ENCODE measurements at regions not wholly inside any gene's neighbourhood (a gene's known extent, or its start where the extent isn't known, plus 50 kb on each side); places are given as distances from the start of the nearest gene placed in this dataset.

- no peak for DNase-seq
Observed at GRCh38 chr1:2866422-2867086, 65.1 kb upstream of the TTC34 start.

DNA sequence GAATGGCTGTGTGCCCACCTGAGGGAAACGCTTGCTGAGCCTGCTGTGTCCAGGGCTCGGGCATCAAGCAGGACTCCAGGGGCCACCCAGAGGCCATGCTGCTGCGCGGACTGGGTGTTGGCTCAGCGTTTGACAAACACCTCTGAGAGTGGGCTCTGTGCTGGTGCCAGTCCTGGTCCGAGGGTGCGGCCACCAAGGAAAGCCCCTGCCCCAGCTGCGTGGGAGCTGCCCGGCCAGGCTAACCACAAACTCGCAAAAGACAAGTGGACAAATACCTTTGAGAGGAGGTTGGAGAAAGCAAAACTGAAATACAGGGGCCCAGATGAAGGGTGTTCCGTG lies 65.6 kb upstream of the TTC34 start:
- no peak for DNase-seq

GRCh38 chr1:2867861-2868260 lies 66.4 kb upstream of the TTC34 start:
- DNase-seq = no peak

GRCh38 chr1:2868571-2869195 lies 67.2 kb upstream of the TTC34 start:
- no peak for DNase-seq

DNA sequence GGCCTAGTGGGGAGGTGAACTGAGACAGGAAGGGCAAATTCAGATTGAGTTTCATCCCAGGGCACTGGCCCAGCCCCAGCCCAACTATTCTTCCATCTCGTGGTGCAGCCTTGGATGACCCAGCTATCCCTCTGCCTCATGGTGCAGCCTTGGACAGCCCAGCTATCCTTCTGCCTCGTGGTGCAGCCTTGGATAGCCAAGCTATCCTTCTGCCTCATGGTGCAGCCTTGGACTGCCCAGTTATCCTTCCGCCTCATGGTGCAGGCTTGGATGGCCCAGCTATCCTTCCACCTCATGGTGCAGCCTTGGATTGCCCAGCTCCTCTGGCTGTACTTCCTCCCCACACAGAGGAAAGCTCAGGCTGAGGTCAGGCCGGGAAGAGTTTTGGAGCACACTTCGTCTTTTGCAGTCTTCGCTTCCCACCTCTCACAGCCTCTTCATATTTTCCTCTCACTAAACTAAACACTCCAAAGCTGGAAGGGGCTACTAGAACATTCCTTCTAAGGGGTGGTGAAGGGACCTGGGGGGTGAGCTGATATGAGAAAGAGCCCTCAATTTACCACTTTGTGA lies 69.8 kb upstream of the TTC34 start:
- no peak for DNase-seq

- DNase-seq = no peak
Observed at GRCh38 chr1:2874207-2874606, 72.7 kb upstream of the TTC34 start.

DNA sequence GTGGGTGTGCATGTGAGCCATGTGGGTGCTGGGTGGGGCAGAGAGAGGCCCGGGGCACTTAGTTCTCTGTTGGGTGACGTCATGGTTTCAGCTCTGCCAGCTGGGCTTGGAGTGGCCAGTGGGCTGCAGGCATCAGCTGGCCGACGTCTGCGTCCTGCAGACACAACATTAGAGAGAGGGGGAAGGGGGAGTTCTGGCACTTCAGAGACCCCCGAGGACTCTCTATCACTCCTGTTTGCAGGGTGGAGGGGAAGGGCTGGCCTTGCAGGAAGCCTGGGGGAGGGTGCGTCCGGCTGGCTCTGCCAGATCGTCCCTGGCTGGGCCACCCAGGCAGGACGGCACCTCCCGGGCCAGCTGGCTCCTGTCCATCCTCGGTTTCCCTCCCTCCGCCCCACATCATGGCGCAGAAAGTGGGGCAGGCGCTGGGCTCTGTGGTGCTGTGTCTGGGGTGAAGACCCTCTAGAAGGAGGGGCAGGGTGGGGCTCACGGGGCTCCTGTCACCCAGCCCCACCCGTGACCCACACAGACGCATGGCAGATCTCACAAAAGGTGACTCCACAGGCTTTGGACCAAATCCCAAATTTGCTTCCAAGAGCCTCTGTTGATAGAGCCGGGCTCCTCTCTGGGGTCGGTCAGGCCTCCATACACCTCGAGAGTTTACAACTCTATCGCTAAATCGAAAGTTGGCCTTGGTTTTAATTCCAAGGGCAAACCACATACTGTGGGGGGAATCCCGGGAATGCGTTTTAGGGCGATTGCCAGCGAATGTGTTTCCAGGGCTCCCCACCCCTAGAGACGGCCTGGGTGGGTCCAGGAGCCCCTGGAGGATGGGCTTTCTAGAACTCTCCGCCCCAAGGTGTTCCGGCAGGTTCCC lies 73.4 kb upstream of the TTC34 start:
- DNase-seq = no peak

GRCh38 chr1:2875707-2876561 lies 74.4 kb upstream of the TTC34 start:
- DNase-seq = no peak

DNA sequence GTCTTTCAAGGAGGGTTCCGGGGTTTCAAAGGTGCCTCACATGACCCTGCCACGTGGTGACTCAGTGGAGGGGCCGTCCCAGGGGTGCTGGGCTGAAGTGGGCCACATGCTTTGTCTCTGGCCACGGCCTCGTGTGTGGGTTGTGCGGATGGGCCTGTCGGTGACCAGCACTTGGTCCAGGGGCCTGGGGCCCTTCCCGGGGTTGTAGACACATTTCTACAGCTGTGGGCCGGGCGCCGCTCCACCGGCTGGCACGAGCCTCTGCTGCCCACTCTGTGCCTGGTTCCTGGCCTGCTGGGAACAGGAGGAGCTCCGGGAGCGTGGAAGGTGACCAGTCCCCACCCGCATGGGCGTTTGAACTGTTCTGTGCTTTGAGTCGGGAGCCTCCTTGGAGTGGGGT lies 75.4 kb upstream of the TTC34 start:
- no peak for DNase-seq

DNA sequence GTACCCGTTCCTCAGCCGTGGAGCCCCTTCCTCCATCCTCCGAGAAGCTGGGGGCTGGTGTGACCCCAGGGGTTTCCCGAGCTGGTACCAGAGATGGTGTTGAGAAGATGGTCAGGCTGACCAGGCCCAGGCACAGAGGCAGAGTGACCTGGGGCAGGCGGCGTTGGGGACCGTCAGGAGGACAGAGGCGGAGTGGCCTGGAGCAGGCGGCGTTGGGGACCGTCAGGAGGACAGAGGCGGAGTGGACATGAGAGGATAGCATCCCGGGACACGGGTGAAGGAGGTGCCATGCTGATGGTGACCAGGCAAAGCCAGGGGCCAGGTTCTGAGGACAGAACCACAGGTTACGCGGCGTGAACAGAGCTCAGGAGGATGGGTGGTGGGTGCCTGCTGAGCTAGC lies 75.9 kb upstream of the TTC34 start:
- DNase-seq = no peak

DNA sequence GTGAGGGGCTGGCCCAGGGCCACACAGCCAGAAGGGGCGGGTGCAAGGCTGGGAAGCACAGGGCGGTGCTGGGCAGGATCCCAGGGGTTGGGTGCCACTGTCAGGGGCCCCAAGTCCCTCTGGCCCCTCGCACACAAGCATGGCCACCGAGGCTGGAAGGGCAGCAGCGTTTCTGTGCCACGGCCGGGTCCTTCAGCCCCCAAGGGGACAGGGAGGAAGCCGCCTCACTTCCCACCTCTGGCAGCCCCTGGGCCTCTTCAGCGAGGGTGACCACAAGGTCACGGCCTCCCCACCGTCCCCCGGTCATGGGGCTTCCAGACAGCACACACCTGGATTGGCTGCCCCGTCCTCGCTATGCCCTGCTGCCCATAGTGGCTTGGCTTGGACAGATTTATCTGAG lies 77.1 kb upstream of the TTC34 start:
- no peak for DNase-seq

- no peak for DNase-seq
Observed at GRCh38 chr1:2879026-2879425, 77.5 kb upstream of the TTC34 start.

DNA sequence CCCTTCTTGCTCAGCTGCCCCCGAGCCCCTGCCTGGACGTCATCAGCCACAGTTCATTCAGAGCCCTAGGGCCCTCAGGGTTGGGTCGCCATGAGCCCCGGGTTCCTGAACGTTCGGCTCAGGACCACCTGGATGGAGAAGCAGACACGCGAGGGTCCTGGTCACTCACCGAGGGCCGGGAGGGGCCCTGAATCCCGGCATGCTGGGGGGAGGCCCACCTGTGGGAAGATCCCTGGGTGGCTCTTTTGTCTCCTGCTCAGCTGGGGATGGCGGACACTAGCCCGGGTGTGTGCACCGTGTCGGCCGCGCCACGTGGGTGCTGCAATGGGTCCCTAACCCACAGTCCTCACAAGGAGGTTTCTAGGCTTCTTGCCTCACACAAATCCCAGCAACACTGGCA lies 78.1 kb upstream of the TTC34 start:
- DNase-seq = no peak

- no peak for DNase-seq
Observed at GRCh38 chr1:2880086-2880485, 78.6 kb upstream of the TTC34 start.

DNA sequence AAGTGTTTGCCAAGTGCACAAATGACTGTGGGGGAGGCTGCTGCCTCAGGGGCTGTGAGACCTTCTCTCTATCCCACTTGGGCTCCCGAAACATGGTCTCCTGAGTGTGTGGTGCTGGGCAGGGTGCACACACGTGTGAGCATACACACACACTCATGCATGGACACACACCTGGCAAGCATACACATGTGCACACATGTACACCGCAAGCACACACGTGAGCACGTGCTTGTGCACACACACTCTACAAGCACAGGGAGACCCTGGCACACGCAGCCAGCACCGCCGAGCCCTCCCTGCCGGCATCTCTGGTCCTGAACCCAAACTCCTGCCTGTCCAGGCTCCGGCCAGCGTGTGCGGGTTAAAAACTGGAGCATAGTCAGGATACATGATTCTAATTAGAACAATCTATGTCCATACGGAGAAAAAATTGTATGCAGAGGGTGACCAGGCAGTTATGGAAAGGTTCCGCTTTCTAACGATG lies 79.4 kb upstream of the TTC34 start:
- DNase-seq = no peak

DNA sequence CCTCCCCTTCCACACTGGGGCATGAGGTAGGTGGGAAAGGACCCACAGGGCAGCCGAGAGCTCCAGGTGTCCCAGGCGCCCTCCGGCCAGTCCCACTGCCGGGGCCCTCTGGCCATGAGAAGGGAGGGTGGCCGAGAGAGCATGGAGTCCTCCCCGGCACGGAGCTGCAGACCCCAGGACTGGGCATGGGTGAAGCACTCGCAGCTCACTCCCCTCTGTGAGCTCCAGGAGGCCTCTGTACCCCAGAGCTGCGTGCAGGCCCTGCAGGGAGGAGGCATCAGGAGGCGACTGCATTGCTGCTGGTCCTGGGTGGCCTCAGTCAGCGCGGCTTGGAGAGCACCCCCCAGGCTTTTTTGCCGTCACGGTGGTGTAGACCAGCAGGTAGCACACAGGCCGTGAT lies 80.1 kb upstream of the TTC34 start:
- DNase-seq = no peak

GRCh38 chr1:2882966-2883696 lies 81.6 kb upstream of the TTC34 start:
- no peak for DNase-seq

DNA sequence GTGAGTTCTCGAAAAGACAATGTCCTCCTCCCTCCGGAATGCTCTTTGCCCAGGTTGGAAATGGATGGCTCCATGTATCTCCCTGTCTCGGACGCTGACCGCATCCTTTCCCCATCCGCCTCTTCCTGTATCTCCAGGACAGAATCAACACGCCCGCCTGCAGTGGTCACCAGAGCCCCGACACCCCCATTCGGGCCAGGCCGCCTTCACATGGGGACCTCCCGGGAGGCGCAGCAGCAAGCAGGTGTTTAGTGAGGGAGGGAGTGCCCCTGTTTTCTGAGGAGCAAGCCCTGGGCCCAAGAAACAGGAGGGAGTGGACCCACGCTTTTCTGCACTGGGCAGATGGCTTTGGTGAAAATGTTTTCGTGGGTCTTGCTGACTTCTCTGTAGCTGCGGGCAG lies 83.5 kb upstream of the TTC34 start:
- DNase-seq = no peak

- DNase-seq = no peak
Observed at GRCh38 chr1:2886631-2887030, 85.1 kb upstream of the TTC34 start.

- no peak for DNase-seq
Observed at GRCh38 chr1:2887941-2888855, 86.7 kb upstream of the TTC34 start.
